ENCODE measurements at regions not wholly inside any gene's neighbourhood (a gene's known extent, or its start where the extent isn't known, plus 50 kb on each side); places are given as distances from the start of the nearest gene placed in this dataset.

DNA sequence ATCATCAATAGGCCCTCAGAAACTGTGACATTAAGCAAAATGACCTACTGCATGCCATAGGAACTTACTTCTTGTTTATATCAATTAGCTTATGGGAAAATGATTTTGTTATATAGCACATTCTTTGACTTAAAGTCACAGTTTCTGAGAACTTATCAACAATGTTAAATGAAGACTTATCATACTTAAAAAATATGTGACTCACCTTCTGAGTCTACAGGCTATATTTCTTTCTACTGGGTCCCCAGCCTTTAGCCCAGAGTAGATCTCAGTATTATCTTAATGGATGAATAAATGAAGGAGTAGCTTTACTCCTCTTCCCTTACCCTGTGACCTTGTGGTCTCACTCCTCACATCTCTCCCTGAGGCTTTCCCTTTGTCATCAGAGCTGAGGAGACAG is 180.2 kb downstream of the MAFB start:
- Mint-ChIP-seq H3K27me3 (ENCODE audit: low read depth) (no peaks in the 10 kb centered on the region; the same call in 1 of the 2 replicates), H3K27ac (no peak overlapping the region), H3K36me3 (no peaks in the 10 kb centered on the region), H3K4me3 (no peak overlapping the region), H3K4me1 (peaks cover 10% of the 10 kb centered on the region; the same call in 1 of the 2 replicates), H3K9me3 (no peaks in the 10 kb centered on the region)
- no peak for DNase-seq (ENCODE audit: low spot score)
- no peak for TF ChIP-seq JAZF1 (CRISPR knock-in tag; IDR thresholded peaks at IDR 0.05)
- no peak for ATAC-seq
- POLR2A ChIA-PET: no interaction called here
- CTCF ChIA-PET: no interaction called here

DNA sequence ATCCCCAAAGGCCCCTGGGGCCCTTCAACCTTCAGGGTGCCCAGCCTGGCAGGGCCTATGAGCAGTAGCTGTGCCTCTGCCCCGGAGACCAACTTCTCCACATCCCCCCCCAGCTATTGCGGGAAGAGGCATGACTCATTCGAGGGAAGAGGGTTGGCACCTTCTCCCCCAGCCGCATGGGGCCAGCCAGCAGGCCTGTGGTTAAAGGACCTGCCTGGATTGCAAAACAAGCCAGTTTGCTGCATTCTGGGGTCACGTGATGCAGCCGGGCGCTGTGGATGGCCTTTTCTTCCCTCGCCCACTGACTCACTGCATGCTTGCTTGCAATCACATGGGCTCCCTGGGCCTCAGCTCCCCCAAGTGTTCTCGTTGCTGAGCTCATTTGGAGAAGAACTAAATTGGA is 182.5 kb downstream of the MAFB start:
- no peak for ATAC-seq
- H3K9me3 Mint-ChIP-seq: no peaks in the 10 kb centered on the region
- H3K36me3 Mint-ChIP-seq: no peaks in the 10 kb centered on the region
- H3K27ac Mint-ChIP-seq: no peak overlapping the region
- DNase-seq (ENCODE audit: low spot score): no peak
- no peak overlapping the region for H3K4me3 Mint-ChIP-seq
- POLR2A ChIA-PET: no interaction called here
- TF ChIP-seq, protein P1, sequence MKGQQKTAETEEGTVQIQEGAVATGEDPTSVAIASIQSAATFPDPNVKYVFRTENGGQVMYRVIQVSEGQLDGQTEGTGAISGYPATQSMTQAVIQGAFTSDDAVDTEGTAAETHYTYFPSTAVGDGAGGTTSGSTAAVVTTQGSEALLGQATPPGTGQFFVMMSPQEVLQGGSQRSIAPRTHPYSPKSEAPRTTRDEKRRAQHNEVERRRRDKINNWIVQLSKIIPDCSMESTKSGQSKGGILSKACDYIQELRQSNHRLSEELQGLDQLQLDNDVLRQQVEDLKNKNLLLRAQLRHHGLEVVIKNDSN (CRISPR knock-in tag; IDR thresholded peaks at IDR 0.05): peak; percentile 55; the same call in 1 of the 2 replicates
- TF ChIP-seq GRHL2 (CRISPR knock-in tag; IDR thresholded peaks at IDR 0.05; ENCODE audit: insufficient replicate concordance, severe bottlenecking) (no peak), TEAD4 (CRISPR knock-in tag; IDR thresholded peaks at IDR 0.05) (no peak), TEAD1 (CRISPR knock-in tag; IDR thresholded peaks at IDR 0.05) (no peak), TCF7 (CRISPR knock-in tag; IDR thresholded peaks at IDR 0.05; ENCODE audit: low read depth) (no peak), GTF2I (CRISPR knock-in tag; conservative IDR thresholded peaks at IDR 0.05) (no peak), NFATC4 (CRISPR knock-in tag; IDR thresholded peaks at IDR 0.05) (no peak), ESRRA (CRISPR knock-in tag; IDR thresholded peaks at IDR 0.05; ENCODE audit: borderline replicate concordance) (no peak), ZNF671 (CRISPR knock-in tag; IDR thresholded peaks at IDR 0.05) (no peak), FOXJ3 (CRISPR knock-in tag; IDR thresholded peaks at IDR 0.05; ENCODE audit: borderline replicate concordance) (no peak), NFE2L1 (CRISPR knock-in tag; IDR thresholded peaks at IDR 0.05) (no peak)
- TF ChIP-seq, protein P2, sequence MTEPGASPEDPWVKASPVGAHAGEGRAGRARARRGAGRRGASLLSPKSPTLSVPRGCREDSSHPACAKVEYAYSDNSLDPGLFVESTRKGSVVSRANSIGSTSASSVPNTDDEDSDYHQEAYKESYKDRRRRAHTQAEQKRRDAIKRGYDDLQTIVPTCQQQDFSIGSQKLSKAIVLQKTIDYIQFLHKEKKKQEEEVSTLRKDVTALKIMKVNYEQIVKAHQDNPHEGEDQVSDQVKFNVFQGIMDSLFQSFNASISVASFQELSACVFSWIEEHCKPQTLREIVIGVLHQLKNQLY (CRISPR knock-in tag; IDR thresholded peaks at IDR 0.05): no peak
- TF ChIP-seq, protein P3, sequence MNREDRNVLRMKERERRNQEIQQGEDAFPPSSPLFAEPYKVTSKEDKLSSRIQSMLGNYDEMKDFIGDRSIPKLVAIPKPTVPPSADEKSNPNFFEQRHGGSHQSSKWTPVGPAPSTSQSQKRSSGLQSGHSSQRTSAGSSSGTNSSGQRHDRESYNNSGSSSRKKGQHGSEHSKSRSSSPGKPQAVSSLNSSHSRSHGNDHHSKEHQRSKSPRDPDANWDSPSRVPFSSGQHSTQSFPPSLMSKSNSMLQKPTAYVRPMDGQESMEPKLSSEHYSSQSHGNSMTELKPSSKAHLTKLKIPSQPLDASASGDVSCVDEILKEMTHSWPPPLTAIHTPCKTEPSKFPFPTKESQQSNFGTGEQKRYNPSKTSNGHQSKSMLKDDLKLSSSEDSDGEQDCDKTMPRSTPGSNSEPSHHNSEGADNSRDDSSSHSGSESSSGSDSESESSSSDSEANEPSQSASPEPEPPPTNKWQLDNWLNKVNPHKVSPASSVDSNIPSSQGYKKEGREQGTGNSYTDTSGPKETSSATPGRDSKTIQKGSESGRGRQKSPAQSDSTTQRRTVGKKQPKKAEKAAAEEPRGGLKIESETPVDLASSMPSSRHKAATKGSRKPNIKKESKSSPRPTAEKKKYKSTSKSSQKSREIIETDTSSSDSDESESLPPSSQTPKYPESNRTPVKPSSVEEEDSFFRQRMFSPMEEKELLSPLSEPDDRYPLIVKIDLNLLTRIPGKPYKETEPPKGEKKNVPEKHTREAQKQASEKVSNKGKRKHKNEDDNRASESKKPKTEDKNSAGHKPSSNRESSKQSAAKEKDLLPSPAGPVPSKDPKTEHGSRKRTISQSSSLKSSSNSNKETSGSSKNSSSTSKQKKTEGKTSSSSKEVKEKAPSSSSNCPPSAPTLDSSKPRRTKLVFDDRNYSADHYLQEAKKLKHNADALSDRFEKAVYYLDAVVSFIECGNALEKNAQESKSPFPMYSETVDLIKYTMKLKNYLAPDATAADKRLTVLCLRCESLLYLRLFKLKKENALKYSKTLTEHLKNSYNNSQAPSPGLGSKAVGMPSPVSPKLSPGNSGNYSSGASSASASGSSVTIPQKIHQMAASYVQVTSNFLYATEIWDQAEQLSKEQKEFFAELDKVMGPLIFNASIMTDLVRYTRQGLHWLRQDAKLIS (CRISPR knock-in tag; IDR thresholded peaks at IDR 0.05; ENCODE audit: borderline replicate concordance): no peak
- TF ChIP-seq, protein P4, sequence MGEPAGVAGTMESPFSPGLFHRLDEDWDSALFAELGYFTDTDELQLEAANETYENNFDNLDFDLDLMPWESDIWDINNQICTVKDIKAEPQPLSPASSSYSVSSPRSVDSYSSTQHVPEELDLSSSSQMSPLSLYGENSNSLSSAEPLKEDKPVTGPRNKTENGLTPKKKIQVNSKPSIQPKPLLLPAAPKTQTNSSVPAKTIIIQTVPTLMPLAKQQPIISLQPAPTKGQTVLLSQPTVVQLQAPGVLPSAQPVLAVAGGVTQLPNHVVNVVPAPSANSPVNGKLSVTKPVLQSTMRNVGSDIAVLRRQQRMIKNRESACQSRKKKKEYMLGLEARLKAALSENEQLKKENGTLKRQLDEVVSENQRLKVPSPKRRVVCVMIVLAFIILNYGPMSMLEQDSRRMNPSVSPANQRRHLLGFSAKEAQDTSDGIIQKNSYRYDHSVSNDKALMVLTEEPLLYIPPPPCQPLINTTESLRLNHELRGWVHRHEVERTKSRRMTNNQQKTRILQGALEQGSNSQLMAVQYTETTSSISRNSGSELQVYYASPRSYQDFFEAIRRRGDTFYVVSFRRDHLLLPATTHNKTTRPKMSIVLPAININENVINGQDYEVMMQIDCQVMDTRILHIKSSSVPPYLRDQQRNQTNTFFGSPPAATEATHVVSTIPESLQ (CRISPR knock-in tag; IDR thresholded peaks at IDR 0.05): no peak
- TF ChIP-seq, protein P5, sequence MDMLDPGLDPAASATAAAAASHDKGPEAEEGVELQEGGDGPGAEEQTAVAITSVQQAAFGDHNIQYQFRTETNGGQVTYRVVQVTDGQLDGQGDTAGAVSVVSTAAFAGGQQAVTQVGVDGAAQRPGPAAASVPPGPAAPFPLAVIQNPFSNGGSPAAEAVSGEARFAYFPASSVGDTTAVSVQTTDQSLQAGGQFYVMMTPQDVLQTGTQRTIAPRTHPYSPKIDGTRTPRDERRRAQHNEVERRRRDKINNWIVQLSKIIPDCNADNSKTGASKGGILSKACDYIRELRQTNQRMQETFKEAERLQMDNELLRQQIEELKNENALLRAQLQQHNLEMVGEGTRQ (CRISPR knock-in tag; IDR thresholded peaks at IDR 0.05): peak; percentile 72
- TF ChIP-seq, protein P6, sequence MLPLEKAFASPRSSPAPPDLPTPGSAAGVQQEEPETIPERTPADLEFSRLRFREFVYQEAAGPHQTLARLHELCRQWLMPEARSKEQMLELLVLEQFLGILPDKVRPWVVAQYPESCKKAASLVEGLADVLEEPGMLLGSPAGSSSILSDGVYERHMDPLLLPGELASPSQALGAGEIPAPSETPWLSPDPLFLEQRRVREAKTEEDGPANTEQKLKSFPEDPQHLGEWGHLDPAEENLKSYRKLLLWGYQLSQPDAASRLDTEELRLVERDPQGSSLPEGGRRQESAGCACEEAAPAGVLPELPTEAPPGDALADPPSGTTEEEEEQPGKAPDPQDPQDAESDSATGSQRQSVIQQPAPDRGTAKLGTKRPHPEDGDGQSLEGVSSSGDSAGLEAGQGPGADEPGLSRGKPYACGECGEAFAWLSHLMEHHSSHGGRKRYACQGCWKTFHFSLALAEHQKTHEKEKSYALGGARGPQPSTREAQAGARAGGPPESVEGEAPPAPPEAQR (CRISPR knock-in tag; IDR thresholded peaks at IDR 0.05): no peak
- TF ChIP-seq, protein P7, sequence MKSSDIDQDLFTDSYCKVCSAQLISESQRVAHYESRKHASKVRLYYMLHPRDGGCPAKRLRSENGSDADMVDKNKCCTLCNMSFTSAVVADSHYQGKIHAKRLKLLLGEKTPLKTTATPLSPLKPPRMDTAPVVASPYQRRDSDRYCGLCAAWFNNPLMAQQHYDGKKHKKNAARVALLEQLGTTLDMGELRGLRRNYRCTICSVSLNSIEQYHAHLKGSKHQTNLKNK (CRISPR knock-in tag; IDR thresholded peaks at IDR 0.05): no peak
- H3K4me1 Mint-ChIP-seq: peaks cover 21% of the 10 kb centered on the region
- no peaks in the 10 kb centered on the region for H3K27me3 Mint-ChIP-seq (ENCODE audit: low read depth)
- CTCF ChIA-PET: no interaction called here

Measured in WTC11 (cell line).